Endodermal cell (in vitro differentiated cells): ENCODE measurements at regions not wholly inside any gene's neighbourhood (a gene's known extent, or its start where the extent isn't known, plus 50 kb on each side); places are given as distances from the start of the nearest gene placed in this dataset.

Source experiments
- DNase-seq: peaks from one replicate; pipeline ENCODE4 v3.0.0-alpha.2; 2017
- H3K27ac ChIP-seq: 2 replicates; pipeline ENCODE4 v1.5.1; 2013; ENCODE audit warnings: mild to moderate bottlenecking, low read depth, low read length, moderate library complexity
- H3K27me3 ChIP-seq: 2 replicates; pipeline ENCODE4 v1.6.1; 2013; ENCODE audit warnings: mild to moderate bottlenecking, low read length, moderate library complexity; ENCODE audit not compliant: insufficient read depth, control insufficient read depth, poor library complexity, severe bottlenecking
- H3K36me3 ChIP-seq: 2 replicates; pipeline ENCODE4 v1.7.0; 2013; ENCODE audit warnings: mild to moderate bottlenecking, low read length, moderate library complexity; ENCODE audit not compliant: control insufficient read depth, insufficient read depth
- H3K4me1 ChIP-seq: one replicate; pipeline ENCODE4 v1.7.0; 2013; ENCODE audit warnings: low read length; ENCODE audit not compliant: control insufficient read depth, insufficient read depth
- H3K4me3 ChIP-seq: 2 replicates; pipeline ENCODE4 v1.5.1; 2013; ENCODE audit warnings: mild to moderate bottlenecking, low read length, moderate library complexity
- H3K9ac ChIP-seq: 2 replicates; pipeline ENCODE4 v1.6.1; 2013; ENCODE audit warnings: mild to moderate bottlenecking, low read length, moderate library complexity; ENCODE audit not compliant: poor library complexity, severe bottlenecking; ENCODE audit errors: extremely low read depth
- H3K9me3 ChIP-seq: 2 replicates; pipeline ENCODE4 v1.6.1; 2013; ENCODE audit warnings: mild to moderate bottlenecking, low read length, moderate library complexity; ENCODE audit not compliant: control insufficient read depth
- H3K27ac Mint-ChIP-seq: 2 replicates; pipeline ENCODE4 v1.8.0; 2020; ENCODE audit warnings: mixed read lengths
- H3K27me3 Mint-ChIP-seq: 2 replicates; pipeline ENCODE4 v1.8.0; 2021; ENCODE audit warnings: mild to moderate bottlenecking, mixed read lengths; ENCODE audit not compliant: insufficient read depth
- H3K36me3 Mint-ChIP-seq: 2 replicates; pipeline ENCODE4 v1.8.0; 2020; ENCODE audit warnings: low read depth, mixed read lengths
- H3K4me1 Mint-ChIP-seq: 2 replicates; pipeline ENCODE4 v1.8.0; 2020; ENCODE audit warnings: mixed read lengths
- H3K4me3 Mint-ChIP-seq: 2 replicates; pipeline ENCODE4 v1.8.0; 2020; ENCODE audit warnings: mild to moderate bottlenecking, moderate library complexity, mixed read lengths
- H3K9me3 Mint-ChIP-seq: 2 replicates; pipeline ENCODE4 v1.8.0; 2020; ENCODE audit warnings: mild to moderate bottlenecking, mixed read lengths
- CTCF ChIP-seq: fragments of 200-600 bp; sonication (generic); conservative IDR thresholded peaks from 2 replicates; pipeline ENCODE4 v1.5.0; 2021; ENCODE audit warnings: antibody characterized with exemption, mild to moderate bottlenecking
- WGBS, 2 experiments: methylation state at CpG; one replicate each; pipeline versions ENCODE4 v1.1.5 to v1.1.7; 2013; ENCODE audit warnings: missing lambda C conversion rate in 2 of 2, mixed read lengths in 1 of 2; ENCODE audit not compliant: insufficient coverage in 1 of 2, insufficient read length in 1 of 2; 5-methylcytosine and 5-hydroxymethylcytosine counted together

- Histone ChIP-seq H3K36me3 (no peaks in the 10 kb centered on the region), H3K27ac (no peak overlapping the region), H3K9ac (no peak overlapping the region), H3K27me3 (no peaks in the 10 kb centered on the region), H3K9me3 (peaks cover 20% of the 10 kb centered on the region), H3K4me1 (no peaks in the 10 kb centered on the region), H3K4me3 (no peak overlapping the region)
- Mint-ChIP-seq H3K4me3 (no peak overlapping the region), H3K36me3 (no peaks in the 10 kb centered on the region), H3K27me3 (no peaks in the 10 kb centered on the region), H3K9me3 (peaks cover 11% of the 10 kb centered on the region), H3K4me1 (no peaks in the 10 kb centered on the region), H3K27ac (no peak overlapping the region)
- no peak for DNase-seq
- TF ChIP-seq CTCF = no peak
Measured at GRCh38 chr5:92952243-92952642, 628.8 kb downstream of the NR2F1-AS1 start.

- Histone ChIP-seq H3K4me1 (no peaks in the 10 kb centered on the region), H3K27ac (no peak overlapping the region), H3K9ac (no peak overlapping the region), H3K9me3 (peaks cover 20% of the 10 kb centered on the region), H3K36me3 (no peaks in the 10 kb centered on the region), H3K4me3 (no peak overlapping the region), H3K27me3 (no peaks in the 10 kb centered on the region)
- Mint-ChIP-seq H3K9me3 (peaks cover 11% of the 10 kb centered on the region), H3K27me3 (no peaks in the 10 kb centered on the region), H3K4me1 (no peaks in the 10 kb centered on the region), H3K27ac (no peak overlapping the region), H3K36me3 (no peaks in the 10 kb centered on the region), H3K4me3 (no peak overlapping the region)
- DNase-seq = no peak
- TF ChIP-seq CTCF = no peak
Measured at GRCh38 chr5:92951746-92952145, 629.3 kb downstream of the NR2F1-AS1 start.

- Mint-ChIP-seq H3K27me3 (no peaks in the 10 kb centered on the region), H3K36me3 (no peaks in the 10 kb centered on the region), H3K4me3 (no peak overlapping the region), H3K4me1 (no peaks in the 10 kb centered on the region), H3K9me3 (peaks cover 3% of the 10 kb centered on the region), H3K27ac (no peak overlapping the region)
- no peak for DNase-seq
- H3K27ac ChIP-seq = no peak overlapping the region
- peaks cover 6% of the 10 kb centered on the region for H3K9me3 ChIP-seq
- no peak for TF ChIP-seq CTCF
- H3K36me3 ChIP-seq = no peaks in the 10 kb centered on the region
- no peaks in the 10 kb centered on the region for H3K4me1 ChIP-seq
- no peak overlapping the region for H3K9ac ChIP-seq
- H3K4me3 ChIP-seq = no peak overlapping the region
- 96% methylated on average over 4 to 6 of the region's 8 CpGs for WGBS, 2 experiments
- no peaks in the 10 kb centered on the region for H3K27me3 ChIP-seq
Measured at GRCh38 chr5:92946546-92946945, 634.5 kb downstream of the NR2F1-AS1 start.
